ENCODE measurements at regions not wholly inside any gene's neighbourhood (a gene's known extent, or its start where the extent isn't known, plus 50 kb on each side); places are given as distances from the start of the nearest gene placed in this dataset.

DNA sequence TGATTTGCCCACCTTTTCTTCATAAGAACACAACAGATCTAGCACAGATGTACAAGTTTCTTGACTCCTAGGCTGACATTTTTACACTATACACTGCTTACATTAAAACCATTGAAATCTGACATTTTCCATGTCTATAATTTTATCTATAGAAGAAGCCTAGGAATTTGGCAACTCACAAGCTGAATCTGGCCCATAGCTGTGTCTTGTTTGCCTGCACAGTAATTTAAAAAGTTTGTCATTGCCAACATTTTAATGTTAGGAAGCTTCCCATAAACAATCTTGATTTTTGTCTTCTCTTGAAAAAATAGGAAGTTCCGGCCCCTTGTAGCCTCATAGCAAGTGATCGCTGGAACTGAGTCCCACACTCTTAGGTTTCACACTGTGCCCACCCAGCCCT lies 394.6 kb upstream of the AZI2 start:
- no peak for DNase-seq

DNA sequence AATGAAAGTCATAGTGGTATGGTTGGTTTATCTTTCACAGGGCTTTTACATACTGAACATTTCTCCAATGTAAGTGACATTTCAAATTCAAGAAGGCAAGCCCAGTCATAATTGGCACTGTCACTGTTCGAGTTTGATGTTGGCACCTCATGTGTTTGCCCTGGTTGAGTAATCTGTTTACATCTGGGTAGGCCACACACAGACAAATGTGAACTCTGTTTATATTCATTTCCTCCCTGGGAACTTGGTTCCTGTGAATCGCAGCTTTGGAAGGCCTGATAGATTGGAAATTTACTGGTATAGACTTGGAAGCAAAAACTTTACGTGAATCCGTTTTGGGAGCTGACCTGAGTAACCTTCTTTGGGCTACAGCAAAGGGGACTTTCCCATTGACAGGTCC lies 395.2 kb upstream of the AZI2 start:
- no peak for DNase-seq

- no peak for DNase-seq
These were observed 396.8 kb upstream of the AZI2 start for GRCh38 chr3:28745436-28745835.

GRCh38 chr3:28745916-28746617 lies 397.4 kb upstream of the AZI2 start:
- no peak for DNase-seq

- DNase-seq, result no peak
These were observed 398.4 kb upstream of the AZI2 start for GRCh38 chr3:28746990-28747389.

DNA sequence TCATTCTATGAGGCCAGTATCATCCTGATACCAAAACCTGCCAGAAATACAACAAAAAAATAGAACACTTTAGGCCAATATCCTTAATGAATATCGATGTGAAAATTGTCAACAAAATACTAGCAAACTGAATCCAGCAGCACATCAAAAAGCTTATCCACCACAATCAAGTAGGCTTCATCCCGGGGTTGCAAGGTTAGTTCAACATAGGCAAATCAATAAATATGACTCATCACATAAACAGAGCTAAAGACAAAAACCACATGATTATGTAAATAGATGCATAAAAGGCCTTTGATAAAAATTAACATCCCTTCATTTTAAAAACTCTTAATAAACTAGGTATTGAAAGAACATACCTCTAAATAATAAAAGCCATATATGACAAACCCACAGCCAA lies 403.2 kb upstream of the AZI2 start:
- no peak for DNase-seq

GRCh38 chr3:28752290-28752689 lies 403.7 kb upstream of the AZI2 start:
- DNase-seq, result no peak

GRCh38 chr3:28756056-28756455 lies 407.4 kb upstream of the AZI2 start:
- DNase-seq, result no peak

GRCh38 chr3:28758115-28758514 lies 409.5 kb upstream of the AZI2 start:
- DNase-seq, result no peak

DNA sequence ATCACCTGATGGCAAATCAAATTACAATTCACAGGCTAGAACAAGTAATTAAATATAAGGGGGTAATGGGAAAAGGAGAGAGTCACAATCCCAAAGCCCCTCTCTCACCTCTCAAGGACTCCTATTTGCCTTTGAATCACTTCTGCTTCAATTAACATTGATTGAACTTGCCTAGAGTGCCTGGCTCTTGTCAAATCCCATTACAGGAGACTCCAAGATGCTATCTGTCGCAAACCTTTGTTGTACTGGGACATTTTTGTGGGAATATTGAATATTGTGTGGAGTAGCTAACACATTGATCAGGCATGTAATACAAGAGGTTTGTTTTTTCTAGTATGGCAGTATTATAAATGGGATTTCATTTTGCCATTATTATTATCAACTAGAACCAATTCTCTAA lies 412.8 kb upstream of the AZI2 start:
- no peak for DNase-seq

DNA sequence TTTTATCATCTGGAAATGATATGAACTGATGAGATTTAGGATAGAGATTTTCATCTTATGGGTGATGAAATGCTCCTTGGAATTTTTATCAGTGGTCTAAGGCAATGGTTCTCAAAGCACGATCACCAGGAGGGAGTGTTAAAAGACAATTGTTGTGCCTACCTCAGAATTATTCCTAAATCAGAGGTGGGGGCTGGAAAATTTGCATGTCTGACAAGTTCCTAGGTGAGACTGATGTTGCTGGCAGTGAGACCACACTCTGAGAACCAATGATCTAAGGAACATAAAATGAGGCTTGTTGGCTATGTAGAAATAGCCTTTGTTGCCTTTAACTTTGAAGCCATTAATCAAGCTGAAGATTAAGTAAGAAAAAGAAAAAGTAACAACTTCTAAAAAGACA lies 416.6 kb upstream of the AZI2 start:
- no peak for DNase-seq

GRCh38 chr3:28768439-28768838 lies 419.8 kb upstream of the AZI2 start:
- DNase-seq, result no peak

DNA sequence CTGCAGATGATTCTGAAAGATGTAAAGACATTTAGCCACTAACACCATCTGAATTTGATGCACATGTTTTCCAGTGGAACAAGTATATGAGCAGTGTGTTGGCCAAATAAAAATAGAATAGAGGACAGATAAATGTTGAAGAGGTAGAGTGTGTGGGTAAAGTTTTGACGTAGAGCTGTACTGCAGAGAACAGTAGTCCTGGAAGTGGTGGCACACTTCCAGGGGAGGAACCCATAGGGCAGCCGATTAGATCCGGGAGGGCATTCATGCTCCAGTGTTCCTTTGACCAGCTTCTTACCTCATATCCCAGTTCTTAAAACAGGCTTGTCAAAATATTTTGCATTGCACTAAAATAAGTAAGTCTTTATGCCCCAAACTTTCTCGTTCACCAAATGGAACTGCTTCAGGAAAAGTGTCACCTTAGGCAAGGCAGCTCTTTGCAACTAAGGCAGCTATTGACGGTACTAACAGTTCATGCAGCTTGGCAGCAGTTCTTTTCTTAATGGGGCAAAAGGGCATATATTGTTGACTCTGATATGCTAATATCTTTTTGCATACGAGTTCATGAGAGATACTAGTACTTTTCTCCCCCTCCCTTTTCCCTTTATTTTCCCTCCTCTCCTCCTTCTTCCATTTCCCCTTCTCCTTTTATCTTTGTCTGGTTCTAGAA lies 429.3 kb upstream of the AZI2 start:
- no peak for DNase-seq

- no peak for DNase-seq
These were observed 431.9 kb upstream of the AZI2 start for GRCh38 chr3:28780480-28780879.

GRCh38 chr3:28781053-28781452 lies 432.4 kb upstream of the AZI2 start:
- no peak for DNase-seq

GRCh38 chr3:28786446-28786845 lies 437.8 kb upstream of the AZI2 start:
- no peak for DNase-seq

DNA sequence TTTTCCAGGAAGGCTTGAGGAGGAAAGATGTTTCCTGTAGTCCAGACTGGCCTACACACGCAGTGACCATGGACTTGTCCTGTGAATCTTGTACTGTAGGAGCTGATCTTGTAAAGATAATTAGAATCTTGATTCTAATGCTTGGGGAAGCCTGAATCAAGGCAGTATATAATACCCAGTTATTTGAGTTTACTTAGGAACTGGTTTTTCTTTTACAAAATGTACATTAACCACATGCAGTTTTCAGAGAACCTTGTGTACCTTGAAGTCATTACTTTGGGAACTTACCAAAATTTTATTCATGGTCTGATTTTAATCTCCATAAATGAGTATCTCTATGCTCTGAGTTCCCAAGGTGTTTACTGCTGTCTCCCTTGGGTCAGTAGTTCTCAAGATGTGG lies 439.9 kb upstream of the AZI2 start:
- no peak for DNase-seq

GRCh38 chr3:28791713-28792255 lies 443.2 kb upstream of the AZI2 start:
- DNase-seq, result no peak

GRCh38 chr3:28792604-28793003 lies 444.0 kb upstream of the AZI2 start:
- DNase-seq, result no peak

- DNase-seq, result no peak
These were observed 450.5 kb upstream of the AZI2 start for GRCh38 chr3:28799084-28799483.

DNA sequence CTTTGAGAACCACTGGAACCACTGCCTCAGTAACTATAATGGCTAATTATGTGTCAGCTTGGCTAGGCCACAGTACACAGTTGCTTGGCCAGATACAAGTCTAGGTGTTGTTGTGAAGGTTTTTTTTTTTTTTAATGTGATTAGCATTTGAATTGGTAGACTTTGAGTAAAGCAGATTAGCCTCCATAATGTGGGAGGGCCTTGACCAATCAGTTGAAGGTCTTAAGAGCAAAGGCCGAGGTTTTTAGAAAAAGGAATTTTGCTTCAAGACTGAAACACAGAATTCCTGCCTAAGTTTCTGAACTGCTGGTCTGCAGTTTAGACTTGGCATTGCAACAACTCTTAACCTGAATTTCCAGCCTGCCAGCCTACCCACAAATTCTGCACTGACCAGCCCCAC lies 451.6 kb upstream of the AZI2 start:
- no peak for DNase-seq

DNA sequence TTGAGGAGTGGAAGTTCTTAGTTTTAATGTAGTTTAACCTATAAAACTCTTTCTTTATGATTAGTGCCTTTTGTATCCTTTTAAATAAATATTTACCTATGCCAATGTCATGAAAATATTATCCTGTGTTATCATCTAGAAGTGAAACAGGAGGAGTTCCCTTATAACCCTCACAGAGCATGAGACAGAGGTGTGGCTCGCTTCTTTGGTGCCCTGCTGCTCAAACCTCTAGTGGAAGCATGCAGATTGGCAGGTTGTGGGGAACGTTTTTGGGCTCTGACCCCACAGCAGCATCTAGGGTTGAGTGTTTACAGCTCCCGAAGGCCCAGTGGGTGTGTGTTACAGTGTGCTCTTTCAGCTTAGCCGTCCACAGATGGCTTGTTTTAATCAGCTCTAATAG lies 459.4 kb upstream of the AZI2 start:
- no peak for DNase-seq

DNA sequence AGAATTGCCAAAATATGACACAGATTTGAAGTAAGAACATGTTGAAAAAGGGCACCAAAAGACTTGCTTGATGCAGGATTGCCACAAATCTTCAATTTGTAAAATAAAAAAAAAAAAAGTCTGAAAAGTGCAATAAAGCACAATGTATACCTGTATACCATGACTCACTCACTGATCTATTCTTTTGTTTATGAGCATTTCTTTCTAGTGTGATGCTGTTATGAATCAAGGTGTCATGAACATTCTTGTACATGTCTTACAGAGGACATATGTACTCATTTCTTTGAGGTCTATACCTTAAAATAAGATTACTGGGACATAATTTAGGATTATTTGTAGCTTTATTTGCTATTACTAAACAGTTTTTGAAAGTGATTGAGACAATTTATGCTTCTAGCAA lies 464.9 kb upstream of the RBMS3 start:
- DNase-seq, result no peak

GRCh38 chr3:28824316-28824715 lies 456.6 kb upstream of the RBMS3 start:
- no peak for DNase-seq

GRCh38 chr3:28826840-28827239 lies 454.0 kb upstream of the RBMS3 start:
- DNase-seq, result no peak

Data from GF-D8 (cell line).